Left lung (tissue), 4 donors: ENCODE measurements at regions not wholly inside any gene's neighbourhood (a gene's known extent, or its start where the extent isn't known, plus 50 kb on each side); places are given as distances from the start of the nearest gene placed in this dataset.
A peak's percentile ranks its signal among the peaks of the same experiment; 100 is the strongest.
"Not testable (repeated sequence)": the region's sequence is repeated elsewhere in the genome, so short reads cannot be mapped to it uniquely, and the experiment has no call there.

Experiments
- ATAC-seq: fragments of 200-7000 bp; cut with Tn5 transposase; one replicate; pipeline ENCODE4 v1.9.1; 2020; ENCODE audit warnings: moderate library complexity
- DNase-seq, 4 donors: peaks; one replicate each; pipeline ENCODE4 v3.0.0-alpha.2; 2013 to 2020
- H3K27ac ChIP-seq, 2 donors: fragments of 200-600 bp; sonication (generic) in 1 of 2; one replicate each; pipeline versions ENCODE4 v1.5.0 to v1.8.0; 2020 to 2021
- H3K27me3 ChIP-seq, 2 donors: fragments of 200-600 bp; sonication (generic) in 1 of 2; one replicate each; pipeline versions ENCODE4 v1.5.0 to v1.8.0; 2020 to 2021
- H3K36me3 ChIP-seq, 2 donors: fragments of 200-600 bp; sonication (generic) in 1 of 2; one replicate each; pipeline versions ENCODE4 v1.5.0 to v1.8.0; 2020 to 2021
- H3K4me1 ChIP-seq, 2 donors: fragments of 200-600 bp; one replicate each; pipeline ENCODE4 v1.8.0; 2021
- H3K4me3 ChIP-seq, 2 donors: fragments of 200-600 bp; sonication (generic) in 1 of 2; one replicate each; pipeline versions ENCODE4 v1.5.0 to v1.8.0; 2020 to 2021; ENCODE audit warnings: mild to moderate bottlenecking in 1 of 2
- H3K9me3 ChIP-seq, 2 donors: fragments of 200-600 bp; sonication (generic) in 1 of 2; one replicate each; pipeline versions ENCODE4 v1.5.0 to v1.8.0; 2020 to 2021
- intact Hi-C, 2 donors: fragments of 100-400 bp; cut with DNase I; formaldehyde crosslinking; loops; one replicate each; pipeline versions ENCODE4 v1.11.2 to v1.14.2; 2022
- TF ChIP-seq, protein P1 (sequence below), 2 donors: fragments of 200-600 bp; sonication (generic) in 1 of 2; IDR thresholded peaks; one replicate each; pipeline versions ENCODE4 v1.5.0 to v1.8.0; 2021; ENCODE audit warnings: antibody characterized with exemption in 2 of 2
- donor health status: DM: no; HTN: yes; CAD: no.
- donor health status: DM: no; HTN: no; CAD: no.

DNA sequence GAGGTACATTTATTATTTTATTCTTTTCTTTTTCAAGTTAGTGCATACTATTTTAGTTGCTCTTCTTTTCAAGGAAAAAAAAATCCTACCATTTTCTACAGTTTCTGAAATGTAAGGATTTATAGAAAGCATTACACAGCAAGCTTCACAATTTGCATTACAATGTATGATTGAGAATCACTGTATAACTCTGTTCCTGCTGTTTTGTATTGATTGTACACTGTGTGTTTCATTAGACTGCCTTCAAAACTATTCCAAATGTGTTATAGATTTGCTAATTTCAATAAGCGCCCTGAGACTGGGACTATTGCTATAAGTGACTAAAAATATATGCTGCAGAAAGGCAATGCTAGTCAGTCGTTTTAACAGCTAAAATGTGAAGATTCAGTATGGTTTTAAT, 479.7 kb upstream of the EYS start:
- no peak for ATAC-seq
- H3K36me3 ChIP-seq = no peaks in the 10 kb centered on the region
- TF ChIP-seq, protein P1, sequence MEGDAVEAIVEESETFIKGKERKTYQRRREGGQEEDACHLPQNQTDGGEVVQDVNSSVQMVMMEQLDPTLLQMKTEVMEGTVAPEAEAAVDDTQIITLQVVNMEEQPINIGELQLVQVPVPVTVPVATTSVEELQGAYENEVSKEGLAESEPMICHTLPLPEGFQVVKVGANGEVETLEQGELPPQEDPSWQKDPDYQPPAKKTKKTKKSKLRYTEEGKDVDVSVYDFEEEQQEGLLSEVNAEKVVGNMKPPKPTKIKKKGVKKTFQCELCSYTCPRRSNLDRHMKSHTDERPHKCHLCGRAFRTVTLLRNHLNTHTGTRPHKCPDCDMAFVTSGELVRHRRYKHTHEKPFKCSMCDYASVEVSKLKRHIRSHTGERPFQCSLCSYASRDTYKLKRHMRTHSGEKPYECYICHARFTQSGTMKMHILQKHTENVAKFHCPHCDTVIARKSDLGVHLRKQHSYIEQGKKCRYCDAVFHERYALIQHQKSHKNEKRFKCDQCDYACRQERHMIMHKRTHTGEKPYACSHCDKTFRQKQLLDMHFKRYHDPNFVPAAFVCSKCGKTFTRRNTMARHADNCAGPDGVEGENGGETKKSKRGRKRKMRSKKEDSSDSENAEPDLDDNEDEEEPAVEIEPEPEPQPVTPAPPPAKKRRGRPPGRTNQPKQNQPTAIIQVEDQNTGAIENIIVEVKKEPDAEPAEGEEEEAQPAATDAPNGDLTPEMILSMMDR (IDR thresholded peaks at IDR 0.05) = no peak

DNA sequence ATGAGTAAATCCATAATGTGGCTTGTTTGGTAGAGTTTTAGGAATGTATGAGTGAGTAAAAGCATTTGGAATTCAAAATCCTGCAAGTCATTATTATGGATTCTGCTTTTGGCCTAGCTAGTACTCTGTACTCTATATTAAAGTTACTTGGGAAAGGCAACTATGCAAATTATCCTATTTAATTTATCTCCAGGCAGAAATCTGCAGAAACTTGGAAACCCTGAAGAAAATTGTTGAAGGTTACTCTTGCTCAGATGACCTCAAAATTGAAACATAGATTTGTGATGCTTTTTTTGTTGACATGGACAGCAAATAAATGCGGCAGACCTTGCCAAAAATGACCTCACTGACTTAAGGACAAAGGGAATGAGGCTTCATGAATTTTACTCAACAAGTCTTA, 477.1 kb upstream of the EYS start:
- Histone ChIP-seq H3K27me3 (no peaks in the 10 kb centered on the region), H3K27ac (no peak overlapping the region), H3K4me1 (no peaks in the 10 kb centered on the region), H3K36me3 (no peaks in the 10 kb centered on the region), H3K9me3 (peaks cover 0 to 9% of the 10 kb centered on the region in 2 donors), H3K4me3 (no peak overlapping the region)
- TF ChIP-seq, protein P1 (IDR thresholded peaks at IDR 0.05) = no peak
- no peak for ATAC-seq
- intact Hi-C loops = no loop called here
- peak in 1 of 4 donors; percentile 10 for DNase-seq

More for the DNA sequence above, 479.7 kb upstream of the EYS start:
- H3K27ac ChIP-seq = no peak overlapping the region
- no peaks in the 10 kb centered on the region for H3K4me1 ChIP-seq
- no peaks in the 10 kb centered on the region for H3K27me3 ChIP-seq
- DNase-seq = no peak
- intact Hi-C loops = no loop called here
- H3K4me3 ChIP-seq = no peak overlapping the region
- peaks cover 0 to 5% of the 10 kb centered on the region in 2 donors for H3K9me3 ChIP-seq

DNA sequence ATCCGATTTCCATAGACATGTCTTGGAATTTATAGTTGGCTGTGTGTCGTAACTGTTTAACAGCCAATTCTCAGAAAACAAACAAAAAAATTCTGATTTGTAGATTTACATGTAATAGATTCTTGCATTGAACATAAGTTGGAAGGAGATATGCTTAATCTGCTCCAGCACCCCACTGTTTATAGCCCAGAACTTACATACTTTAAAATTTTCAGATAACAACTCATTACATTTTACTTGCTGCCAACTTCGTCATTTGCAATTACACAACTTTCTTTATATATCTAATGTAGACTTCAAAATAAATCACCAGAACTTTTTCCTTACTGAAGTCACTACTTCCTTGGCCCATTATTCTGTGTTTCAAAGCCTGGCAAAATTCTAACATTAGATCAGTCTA, 472.3 kb upstream of the EYS start:
- H3K36me3 ChIP-seq = no peaks in the 10 kb centered on the region
- DNase-seq (peak in 2 of 4 donors; percentile 62 to 76), ATAC-seq (no peak)
- no peaks in the 10 kb centered on the region for H3K27me3 ChIP-seq
- TF ChIP-seq, protein P1 (IDR thresholded peaks at IDR 0.05) = no peak
- peaks cover 0 to 15% of the 10 kb centered on the region in 2 donors for H3K9me3 ChIP-seq
- no peak overlapping the region for H3K4me3 ChIP-seq
- no peak overlapping the region for H3K27ac ChIP-seq
- no peaks in the 10 kb centered on the region for H3K4me1 ChIP-seq
- intact Hi-C loops = no loop called here

DNA sequence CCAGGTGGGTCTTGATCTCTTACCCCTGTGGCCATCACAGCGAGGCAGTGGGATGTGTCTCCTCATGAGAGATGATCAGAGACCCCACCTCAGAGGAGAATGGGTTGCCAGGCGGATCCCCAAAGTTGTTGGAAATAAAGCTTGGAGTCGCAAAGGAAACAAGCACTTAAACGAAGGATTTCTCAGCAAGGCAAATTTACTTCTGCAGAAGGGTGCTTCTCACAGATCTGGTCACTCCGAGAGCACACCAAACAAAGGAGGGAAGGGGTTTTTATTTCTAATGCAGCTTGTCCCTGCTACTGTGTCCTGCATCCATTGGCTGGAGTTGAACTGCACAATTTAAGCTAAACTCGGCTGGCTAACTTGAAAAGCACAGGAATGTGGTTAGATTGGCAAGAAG, 466.6 kb upstream of the EYS start:
- intact Hi-C loops = no loop called here
- no peak overlapping the region for H3K27ac ChIP-seq
- TF ChIP-seq, protein P1 (IDR thresholded peaks at IDR 0.05) = no peak
- no peaks in the 10 kb centered on the region for H3K36me3 ChIP-seq
- ATAC-seq (no peak), DNase-seq (no peak)
- no peak overlapping the region for H3K4me3 ChIP-seq
- peaks cover 0 to 51% of the 10 kb centered on the region in 2 donors for H3K9me3 ChIP-seq
- no peaks in the 10 kb centered on the region for H3K27me3 ChIP-seq
- H3K4me1 ChIP-seq = no peaks in the 10 kb centered on the region

DNA sequence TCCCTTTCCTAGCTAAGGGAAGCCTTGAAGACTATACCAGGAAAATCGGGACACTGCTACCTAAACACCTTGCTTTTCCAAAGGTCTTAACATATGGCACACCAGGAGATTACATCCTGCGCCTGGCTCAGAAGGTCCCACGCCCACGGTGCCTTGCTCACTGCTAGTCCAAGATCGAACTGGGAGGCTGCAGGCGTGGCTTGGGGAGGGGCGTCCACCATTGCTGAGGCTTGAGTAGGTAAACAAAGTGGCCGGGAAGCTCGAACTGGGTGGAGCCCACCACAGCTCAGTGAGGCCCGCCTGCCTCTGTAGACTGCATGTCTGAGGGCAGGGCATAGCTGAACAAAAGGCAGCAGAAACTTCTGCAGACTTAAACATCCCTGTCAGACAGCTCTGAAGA, 459.7 kb upstream of the EYS start:
- ATAC-seq, H3K27me3 ChIP-seq, H3K4me1 ChIP-seq, H3K4me3 ChIP-seq, H3K27ac ChIP-seq, H3K36me3 ChIP-seq, intact Hi-C loops: not testable (repeated sequence)
- H3K9me3 ChIP-seq = peaks cover 0 to 64% of the 10 kb centered on the region in 2 donors
- peak in 1 of 4 donors; percentile 43 for DNase-seq

DNA sequence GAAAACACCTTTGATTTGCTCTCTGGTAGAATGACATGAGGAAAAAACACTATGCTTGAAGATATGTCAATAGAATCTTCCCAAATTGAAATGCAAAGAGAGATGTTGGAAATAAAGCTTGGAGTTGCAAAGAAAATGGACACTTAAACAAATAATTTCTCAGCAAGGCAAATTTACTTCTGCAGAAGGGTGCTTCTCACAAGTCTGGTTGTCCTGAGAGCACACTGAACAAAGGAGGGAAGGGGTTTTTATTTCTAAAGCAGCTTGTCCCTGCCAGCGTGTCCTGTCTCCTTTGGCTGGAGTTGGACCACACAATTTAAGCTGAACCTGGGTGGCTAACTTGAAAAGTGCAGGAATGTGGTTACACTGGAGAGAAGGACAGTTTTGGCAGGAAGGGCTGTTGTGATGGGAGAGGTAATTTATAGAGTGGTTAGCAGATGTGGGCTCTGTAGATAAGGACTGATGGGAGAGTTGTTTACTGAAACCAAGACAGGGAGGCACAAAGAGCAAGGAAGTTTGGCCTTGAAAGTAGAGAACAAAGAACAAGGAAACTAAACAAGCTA, 454.6 kb upstream of the EYS start:
- ATAC-seq (no peak), DNase-seq (no peak)
- intact Hi-C loops = no loop called here

More for the DNA sequence above, 454.6 kb upstream of the EYS start:
- Histone ChIP-seq H3K36me3 (no peaks in the 10 kb centered on the region), H3K27me3 (no peaks in the 10 kb centered on the region), H3K9me3 (peaks cover 0 to 64% of the 10 kb centered on the region in 2 donors), H3K4me1 (no peaks in the 10 kb centered on the region), H3K4me3 (no peak overlapping the region), H3K27ac (no peak overlapping the region)
- TF ChIP-seq, protein P1 (IDR thresholded peaks at IDR 0.05) = no peak
